Right lobe of liver (tissue), 6 donors: ENCODE measurements at regions not wholly inside any gene's neighbourhood (a gene's known extent, or its start where the extent isn't known, plus 50 kb on each side); places are given as distances from the start of the nearest gene placed in this dataset.

Experiments
- ATAC-seq, 4 donors: fragments of 200-7000 bp; cut with Tn5 transposase; one replicate each; pipeline ENCODE4 v1.9.1; 2020; ENCODE audit warnings: mild to moderate bottlenecking in 4 of 4, moderate library complexity in 4 of 4
- DNase-seq, 3 donors: peaks; one replicate each; pipeline ENCODE4 v3.0.0-alpha.2; 2020
- H3K27ac ChIP-seq, 3 donors: fragments of 200-600 bp; one replicate each; pipeline ENCODE4 v1.8.0; 2022
- H3K27me3 ChIP-seq, 2 donors: fragments of 200-600 bp; one replicate each; pipeline ENCODE4 v1.8.0; 2022
- H3K36me3 ChIP-seq, 4 donors: fragments of 200-600 bp; sonication (generic) in 1 of 4; one replicate each; pipeline versions ENCODE4 v1.5.1 to v1.8.0; 2017 to 2022; ENCODE audit warnings: control low read depth in 1 of 4
- H3K4me1 ChIP-seq, 4 donors: fragments of 200-600 bp; sonication (generic) in 1 of 4; one replicate each; pipeline versions ENCODE4 v1.5.1 to v1.8.0; 2017 to 2022; ENCODE audit warnings: control low read depth in 1 of 4
- H3K4me3 ChIP-seq, 3 donors: fragments of 200-600 bp; one replicate each; pipeline ENCODE4 v1.8.0; 2022
- H3K9me3 ChIP-seq, 4 donors: fragments of 200-600 bp; sonication (generic) in 1 of 4; one replicate each; pipeline versions ENCODE4 v1.5.1 to v1.8.0; 2017 to 2022; ENCODE audit warnings: control low read depth in 1 of 4
- POLR2A ChIP-seq: fragments of 450-650 bp; IDR thresholded peaks from one replicate; pipeline ENCODE4 v1.6.1; 2017; ENCODE audit warnings: antibody characterized with exemption, mild to moderate bottlenecking
- WGBS: methylation state at CpG from one replicate; pipeline ENCODE4 v1.1.6; 2018; ENCODE audit warnings: low coverage, low lambda C conversion rate; ENCODE audit not compliant: insufficient coverage; ENCODE audit errors: missing lambda C conversion rate; 5-methylcytosine and 5-hydroxymethylcytosine counted together
- intact Hi-C, 2 donors: fragments of 100-400 bp; cut with DNase I; formaldehyde crosslinking; loops; one replicate each; pipeline versions ENCODE4 v1.11.2 to v1.14.1; 2022
- TF ChIP-seq, protein P1 (sequence below), 4 donors: fragments of 200-600 bp in 3 of 4; fragments of 450-650 bp in 1 of 4; IDR thresholded peaks; one replicate each; pipeline versions ENCODE4 v1.5.1 to v1.8.0; 2016 to 2022; ENCODE audit warnings: antibody characterized with exemption in 4 of 4, mild to moderate bottlenecking in 2 of 4
- donor health status: DM: no; HTN: yes; CAD: no.
- donor health status: DM: no; HTN: no; CAD: no.
- donor health status: DM: no; HTN: no; CAD: no.
- donor health status: DM: no; HTN: yes; CAD: no.
- donor health status: DM: no; HTN: yes; CAD: no.

DNA sequence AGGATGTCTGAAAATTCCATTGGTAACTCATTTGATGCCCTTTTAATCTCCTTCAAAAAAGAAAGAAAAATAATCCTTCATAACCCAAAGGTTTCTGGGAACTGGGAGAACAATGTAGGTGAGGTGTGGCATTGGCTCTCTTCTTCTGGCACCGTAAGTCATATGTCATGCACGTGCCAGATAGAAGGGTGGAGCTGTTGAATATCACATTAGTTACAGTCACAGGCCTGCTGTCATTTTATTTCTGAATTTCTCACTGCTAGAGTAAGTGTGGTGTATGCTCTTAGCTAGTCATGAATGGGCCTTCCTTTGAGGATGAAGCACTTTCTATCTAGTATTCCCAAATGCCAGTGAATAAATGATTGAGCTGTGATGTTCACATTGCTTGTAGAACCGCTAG, 201.8 kb upstream of the SGCD start:
- TF ChIP-seq, protein P1, sequence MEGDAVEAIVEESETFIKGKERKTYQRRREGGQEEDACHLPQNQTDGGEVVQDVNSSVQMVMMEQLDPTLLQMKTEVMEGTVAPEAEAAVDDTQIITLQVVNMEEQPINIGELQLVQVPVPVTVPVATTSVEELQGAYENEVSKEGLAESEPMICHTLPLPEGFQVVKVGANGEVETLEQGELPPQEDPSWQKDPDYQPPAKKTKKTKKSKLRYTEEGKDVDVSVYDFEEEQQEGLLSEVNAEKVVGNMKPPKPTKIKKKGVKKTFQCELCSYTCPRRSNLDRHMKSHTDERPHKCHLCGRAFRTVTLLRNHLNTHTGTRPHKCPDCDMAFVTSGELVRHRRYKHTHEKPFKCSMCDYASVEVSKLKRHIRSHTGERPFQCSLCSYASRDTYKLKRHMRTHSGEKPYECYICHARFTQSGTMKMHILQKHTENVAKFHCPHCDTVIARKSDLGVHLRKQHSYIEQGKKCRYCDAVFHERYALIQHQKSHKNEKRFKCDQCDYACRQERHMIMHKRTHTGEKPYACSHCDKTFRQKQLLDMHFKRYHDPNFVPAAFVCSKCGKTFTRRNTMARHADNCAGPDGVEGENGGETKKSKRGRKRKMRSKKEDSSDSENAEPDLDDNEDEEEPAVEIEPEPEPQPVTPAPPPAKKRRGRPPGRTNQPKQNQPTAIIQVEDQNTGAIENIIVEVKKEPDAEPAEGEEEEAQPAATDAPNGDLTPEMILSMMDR (IDR thresholded peaks at IDR 0.05) = no peak
- Histone ChIP-seq H3K9me3 (no peaks in the 10 kb centered on the region), H3K27me3 (no peaks in the 10 kb centered on the region), H3K4me3 (no peak overlapping the region), H3K36me3 (no peaks in the 10 kb centered on the region), H3K4me1 (no peaks in the 10 kb centered on the region), H3K27ac (no peak overlapping the region)
- no peak for ATAC-seq
- DNase-seq = no peak
- 66% methylated on average over 3 of the region's 3 CpGs for WGBS
- intact Hi-C loops = no loop called here

DNA sequence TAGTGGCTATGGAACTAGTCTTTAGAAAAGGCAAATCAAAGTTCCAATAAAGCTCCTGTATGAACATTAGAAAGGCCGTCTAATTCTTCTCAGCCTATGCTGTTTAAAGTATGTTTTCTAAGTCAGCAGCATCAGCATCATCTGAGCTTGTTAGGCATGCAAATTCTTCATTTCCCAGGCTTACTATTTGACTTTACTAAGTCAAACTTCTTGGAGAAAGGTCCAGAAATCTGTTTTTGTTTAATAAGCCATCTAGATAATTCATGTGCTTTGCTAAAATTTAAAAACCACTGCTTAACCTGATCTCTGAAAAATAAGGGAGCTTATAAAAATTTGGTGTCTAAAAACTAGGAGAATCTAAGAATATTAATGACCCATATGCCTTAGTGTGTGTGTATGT, 200.2 kb upstream of the SGCD start:
- intact Hi-C loops = no loop called here
- H3K27ac ChIP-seq = no peak overlapping the region
- 50% methylated on average over 1 of the region's 1 CpG for WGBS

DNA sequence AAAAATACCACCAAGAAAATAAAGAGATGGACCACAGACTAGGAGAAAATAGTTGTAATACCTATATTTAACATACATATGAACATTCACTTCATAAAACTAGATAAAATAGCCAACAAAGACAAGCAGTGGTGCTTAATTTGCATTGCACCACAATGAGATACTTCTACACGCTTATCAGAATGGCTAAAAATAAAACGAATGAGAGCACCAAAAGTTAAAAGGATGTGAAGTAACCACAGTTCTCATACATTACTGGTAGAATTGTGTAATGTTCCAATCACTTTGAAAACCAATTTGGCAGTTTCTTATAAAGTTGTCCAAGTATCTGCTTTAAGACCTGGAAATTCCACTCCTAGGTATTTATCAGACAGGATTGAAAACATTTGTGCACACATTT, 198.9 kb upstream of the SGCD start:
- no peak overlapping the region for H3K27ac ChIP-seq
- DNase-seq = no peak
- no peaks in the 10 kb centered on the region for H3K9me3 ChIP-seq
- H3K4me3 ChIP-seq = no peak overlapping the region
- H3K36me3 ChIP-seq = no peaks in the 10 kb centered on the region
- TF ChIP-seq, protein P1 (IDR thresholded peaks at IDR 0.05) = no peak
- TF ChIP-seq POLR2A = no peak
- no peak for ATAC-seq
- no peaks in the 10 kb centered on the region for H3K4me1 ChIP-seq
- intact Hi-C loops = no loop called here
- WGBS = 44% methylated on average over 2 of the region's 2 CpGs
- no peaks in the 10 kb centered on the region for H3K27me3 ChIP-seq

More for the DNA sequence above, 200.2 kb upstream of the SGCD start:
- DNase-seq (no peak), ATAC-seq (no peak)
- no peak for TF ChIP-seq POLR2A
- TF ChIP-seq, protein P1 (IDR thresholded peaks at IDR 0.05) = no peak
- no peaks in the 10 kb centered on the region for H3K36me3 ChIP-seq
- H3K9me3 ChIP-seq = no peaks in the 10 kb centered on the region
- no peak overlapping the region for H3K4me3 ChIP-seq
- H3K4me1 ChIP-seq = no peaks in the 10 kb centered on the region
- H3K27me3 ChIP-seq = no peaks in the 10 kb centered on the region

DNA sequence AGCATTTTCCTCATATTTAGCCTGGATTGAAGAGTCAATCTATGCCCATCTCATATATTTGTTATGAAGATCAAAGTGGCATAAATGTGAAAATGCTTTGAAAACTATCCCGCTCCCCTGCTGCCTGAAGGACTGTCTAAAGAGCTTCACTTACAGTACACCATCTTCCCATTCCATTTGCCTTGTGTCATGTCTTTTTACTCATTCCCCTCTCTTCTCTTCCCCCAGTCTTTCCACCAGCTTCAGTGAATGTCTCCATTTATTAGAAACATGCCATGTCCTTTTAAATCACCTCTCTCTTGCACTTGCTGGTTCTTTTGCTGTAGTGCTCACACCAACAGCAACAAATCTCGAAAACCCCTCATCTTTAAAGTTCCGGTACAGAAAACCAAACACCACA, 192.7 kb upstream of the SGCD start:
- Histone ChIP-seq H3K27ac (no peak overlapping the region), H3K27me3 (no peaks in the 10 kb centered on the region), H3K9me3 (no peaks in the 10 kb centered on the region), H3K36me3 (no peaks in the 10 kb centered on the region), H3K4me1 (no peaks in the 10 kb centered on the region), H3K4me3 (no peak overlapping the region)
- intact Hi-C loops = no loop called here
- no peak for TF ChIP-seq POLR2A
- DNase-seq (no peak), ATAC-seq (no peak)
- WGBS = 87% methylated on average over 3 of the region's 3 CpGs

DNA sequence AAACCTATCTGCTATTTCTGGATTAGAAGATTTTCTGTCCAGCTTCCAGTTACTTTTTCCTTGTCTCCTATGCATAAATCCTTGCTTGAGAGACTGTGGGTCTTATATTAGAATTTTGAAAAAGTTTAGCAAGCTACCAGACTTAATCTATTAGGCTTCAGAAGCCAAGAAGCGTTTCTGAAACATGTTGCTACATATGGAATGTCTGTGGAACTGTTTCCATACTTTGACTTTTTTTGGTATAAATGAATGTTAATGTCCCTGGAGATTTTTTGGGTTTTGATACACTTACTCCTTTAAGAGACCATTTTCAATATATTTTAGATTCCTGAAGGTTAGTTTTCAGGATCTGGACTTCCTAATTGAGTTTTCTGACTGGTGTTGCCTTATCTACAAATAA, 191.4 kb upstream of the SGCD start:
- DNase-seq (no peak), ATAC-seq (no peak)
- no peaks in the 10 kb centered on the region for H3K4me1 ChIP-seq
- WGBS = 33% methylated on average over 1 of the region's 1 CpG
- intact Hi-C loops = no loop called here
- H3K27me3 ChIP-seq = no peaks in the 10 kb centered on the region
- TF ChIP-seq POLR2A = no peak
- TF ChIP-seq, protein P1 (IDR thresholded peaks at IDR 0.05) = no peak
- no peak overlapping the region for H3K27ac ChIP-seq
- no peaks in the 10 kb centered on the region for H3K9me3 ChIP-seq
- H3K4me3 ChIP-seq = no peak overlapping the region
- H3K36me3 ChIP-seq = no peaks in the 10 kb centered on the region
